Nephron (organoid): ENCODE measurements at regions not wholly inside any gene's neighbourhood (a gene's known extent, or its start where the extent isn't known, plus 50 kb on each side); places are given as distances from the start of the nearest gene placed in this dataset.

Experiments
- H3K27ac Mint-ChIP-seq, 3 experiments: 2 replicates each; pipeline ENCODE4 v1.8.0; 2020; ENCODE audit warnings: mixed read lengths in 3 of 3, mild to moderate bottlenecking in 2 of 3, moderate library complexity in 1 of 3
- H3K27me3 Mint-ChIP-seq: 2 replicates; pipeline ENCODE4 v1.8.0; 2021; ENCODE audit warnings: low read depth, mild to moderate bottlenecking, moderate library complexity, mixed read lengths
- H3K36me3 Mint-ChIP-seq: 2 replicates; pipeline ENCODE4 v1.8.0; 2020; ENCODE audit warnings: low read depth, mixed read lengths
- H3K4me1 Mint-ChIP-seq: 2 replicates; pipeline ENCODE4 v1.8.0; 2020; ENCODE audit warnings: mixed read lengths
- H3K4me3 Mint-ChIP-seq, 3 experiments: 2 replicates each; pipeline ENCODE4 v1.8.0; 2020; ENCODE audit warnings: mild to moderate bottlenecking in 3 of 3, mixed read lengths in 3 of 3, moderate library complexity in 2 of 3
- H3K9me3 Mint-ChIP-seq: 2 replicates; pipeline ENCODE4 v1.8.0; 2020; ENCODE audit warnings: mixed read lengths
- CTCF ChIP-seq, 3 experiments: fragments of 200-600 bp; sonication (generic); IDR thresholded peaks; one replicate each; pipeline ENCODE4 v1.5.0; 2021; ENCODE audit warnings: antibody characterized with exemption in 3 of 3; ENCODE audit not compliant: unreplicated experiment in 3 of 3

GRCh38 chr15:99850517-99850916 lies 117.3 kb upstream of the LYSMD4 start:
- Mint-ChIP-seq H3K4me1 (no peaks in the 10 kb centered on the region), H3K36me3 (no peaks in the 10 kb centered on the region), H3K27ac (no peak overlapping the region), H3K9me3 (no peaks in the 10 kb centered on the region), H3K27me3 (no peaks in the 10 kb centered on the region), H3K4me3 (no peak overlapping the region)
- TF ChIP-seq CTCF (IDR thresholded peaks at IDR 0.05; ENCODE audit: unreplicated experiment in 3 of 3) = no peak

- no peaks in the 10 kb centered on the region for H3K9me3 Mint-ChIP-seq
- H3K27me3 Mint-ChIP-seq = no peaks in the 10 kb centered on the region
- H3K4me1 Mint-ChIP-seq = no peaks in the 10 kb centered on the region
- no peak for TF ChIP-seq CTCF (IDR thresholded peaks at IDR 0.05; ENCODE audit: unreplicated experiment in 3 of 3)
- no peak overlapping the region for H3K4me3 Mint-ChIP-seq
- no peaks in the 10 kb centered on the region for H3K36me3 Mint-ChIP-seq
- no peak overlapping the region for H3K27ac Mint-ChIP-seq
Observed at GRCh38 chr15:99845009-99845408, 111.8 kb upstream of the LYSMD4 start.

DNA sequence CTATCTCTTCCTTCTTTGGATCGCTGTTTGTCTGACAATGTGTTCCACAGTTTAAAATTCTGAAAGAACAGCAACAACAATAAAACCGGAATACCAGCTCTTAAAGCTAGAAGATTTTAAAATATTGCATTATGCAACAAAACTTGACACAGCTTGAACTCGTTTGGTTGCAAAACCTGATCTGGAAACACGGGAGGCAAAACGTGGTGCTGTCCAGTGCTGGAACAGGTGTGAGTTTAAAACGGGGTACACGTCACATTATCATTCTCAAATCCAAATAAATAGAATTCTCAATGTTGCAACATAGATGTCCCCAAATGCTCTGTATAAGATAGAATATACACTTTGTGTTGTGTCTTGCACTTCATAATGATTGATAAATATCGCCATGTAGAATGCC lies 110.9 kb upstream of the LYSMD4 start:
- no peak overlapping the region for H3K4me3 Mint-ChIP-seq
- H3K36me3 Mint-ChIP-seq = no peaks in the 10 kb centered on the region
- no peaks in the 10 kb centered on the region for H3K27me3 Mint-ChIP-seq
- no peaks in the 10 kb centered on the region for H3K4me1 Mint-ChIP-seq
- no peaks in the 10 kb centered on the region for H3K9me3 Mint-ChIP-seq
- H3K27ac Mint-ChIP-seq = no peak overlapping the region
- TF ChIP-seq CTCF (IDR thresholded peaks at IDR 0.05; ENCODE audit: unreplicated experiment in 3 of 3) = no peak

DNA sequence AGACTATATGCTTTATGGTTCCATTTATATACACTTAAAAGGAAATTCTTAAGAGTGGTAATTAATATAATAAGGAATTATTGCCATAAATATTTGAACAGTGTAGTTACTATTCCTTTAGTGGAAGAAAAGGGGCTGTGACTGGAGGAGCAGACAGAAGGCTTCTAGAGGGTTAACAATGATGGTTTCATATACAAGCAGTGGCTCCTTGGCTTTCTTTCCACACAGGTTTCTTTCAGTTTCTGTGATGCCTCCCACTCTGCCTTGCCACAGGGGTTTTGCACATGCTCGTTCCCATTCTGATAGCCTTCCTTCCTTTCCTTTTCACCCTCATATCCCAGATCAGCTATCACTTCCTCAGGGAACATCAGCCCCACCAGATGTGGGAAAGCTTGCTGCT lies 108.8 kb upstream of the LYSMD4 start:
- no peak overlapping the region for H3K27ac Mint-ChIP-seq
- H3K4me3 Mint-ChIP-seq = no peak overlapping the region

GRCh38 chr15:99826157-99826780 lies 93.0 kb upstream of the LYSMD4 start:
- no peaks in the 10 kb centered on the region for H3K27me3 Mint-ChIP-seq
- H3K27ac Mint-ChIP-seq = no peak overlapping the region
- H3K4me3 Mint-ChIP-seq = no peak overlapping the region
- H3K36me3 Mint-ChIP-seq = peaks cover 12% of the 10 kb centered on the region
- H3K9me3 Mint-ChIP-seq = peaks cover 15% of the 10 kb centered on the region
- no peaks in the 10 kb centered on the region for H3K4me1 Mint-ChIP-seq
- TF ChIP-seq CTCF (IDR thresholded peaks at IDR 0.05; ENCODE audit: unreplicated experiment in 3 of 3) = no peak

More for the DNA sequence above, 108.8 kb upstream of the LYSMD4 start:
- Mint-ChIP-seq H3K27me3 (no peaks in the 10 kb centered on the region), H3K4me1 (no peaks in the 10 kb centered on the region), H3K9me3 (no peaks in the 10 kb centered on the region), H3K36me3 (no peaks in the 10 kb centered on the region)
- no peak for TF ChIP-seq CTCF (IDR thresholded peaks at IDR 0.05; ENCODE audit: unreplicated experiment in 3 of 3)

DNA sequence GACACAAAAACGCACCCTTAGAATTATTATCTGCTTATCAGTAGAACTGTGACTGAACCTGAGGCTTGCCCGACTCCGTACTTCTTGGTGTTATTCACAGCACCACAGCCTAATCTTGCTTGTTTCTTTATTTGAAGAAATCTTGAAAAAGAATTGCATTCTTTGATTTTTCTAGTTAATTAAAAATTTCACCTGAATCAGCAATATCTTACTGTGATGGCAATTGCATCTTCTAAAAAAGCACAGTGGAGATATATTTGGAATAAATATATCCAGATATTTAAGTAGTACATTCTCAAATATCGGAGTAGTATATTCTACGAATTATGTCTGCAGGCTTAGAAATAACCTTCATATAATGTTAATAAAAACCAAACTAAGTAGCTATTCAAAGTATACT lies 90.1 kb upstream of the LYSMD4 start:
- no peaks in the 10 kb centered on the region for H3K27me3 Mint-ChIP-seq
- TF ChIP-seq CTCF (IDR thresholded peaks at IDR 0.05; ENCODE audit: unreplicated experiment in 3 of 3) = no peak
- H3K27ac Mint-ChIP-seq = no peak overlapping the region

More for the DNA sequence above, 90.1 kb upstream of the LYSMD4 start:
- no peaks in the 10 kb centered on the region for H3K4me1 Mint-ChIP-seq
- H3K4me3 Mint-ChIP-seq = no peak overlapping the region
- H3K36me3 Mint-ChIP-seq = peaks cover 8% of the 10 kb centered on the region
- peaks cover 6% of the 10 kb centered on the region for H3K9me3 Mint-ChIP-seq
